ENCODE measurements at regions not wholly inside any gene's neighbourhood (a gene's known extent, or its start where the extent isn't known, plus 50 kb on each side); places are given as distances from the start of the nearest gene placed in this dataset.

DNA sequence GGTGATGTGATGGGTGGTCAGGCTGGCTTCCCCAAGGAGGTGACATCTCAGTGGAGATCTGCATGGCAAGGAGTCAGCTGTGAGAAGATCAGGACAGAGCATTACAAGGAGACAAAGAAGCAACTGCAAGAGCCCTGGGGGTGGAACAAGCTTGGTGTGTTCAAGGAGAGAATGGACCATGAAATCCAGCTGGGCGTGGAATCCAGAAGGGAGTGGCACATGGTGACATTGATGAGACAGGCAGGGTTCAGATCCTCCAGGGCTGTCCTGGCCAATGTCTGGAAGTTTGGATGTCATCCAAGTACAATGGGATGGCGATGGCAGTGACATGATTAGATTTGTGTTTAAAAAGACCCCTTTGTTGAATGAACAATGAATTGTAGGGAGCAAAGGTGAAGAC lies 175.6 kb downstream of the MACROH2A1 start:
- H3K9me3 ChIP-seq (replicated peaks; ENCODE audit: insufficient read depth, low read length) = no peaks in the 10 kb centered on the region
- H3K4me2 ChIP-seq (ENCODE audit: low read depth, low read length) = no peak overlapping the region
- H3K27me3 ChIP-seq (replicated peaks; ENCODE audit: insufficient read depth, low read length) = no peaks in the 10 kb centered on the region
- no peak overlapping the region for H3K4me3 ChIP-seq (ENCODE audit: low read length)
- no peak overlapping the region for H2AFZ ChIP-seq (ENCODE audit: low read length)
- H3K4me1 ChIP-seq (ENCODE audit: low read length) = no peaks in the 10 kb centered on the region
- H3K9ac ChIP-seq (ENCODE audit: low read length) = no peak overlapping the region
- TF ChIP-seq EZH2phosphoT487 (IDR thresholded peaks at IDR 0.05; ENCODE audit: low read length) = no peak
- TF ChIP-seq EZH2 (optimal IDR thresholded peaks at IDR 0.05; ENCODE audit: low read depth, low read length) = no peak
- TF ChIP-seq CTCF (IDR thresholded peaks at IDR 0.05; ENCODE audit: low read length) = no peak
- no peak overlapping the region for H3K27ac ChIP-seq (ENCODE audit: low read length)
- H3K36me3 ChIP-seq (replicated peaks; ENCODE audit: insufficient read depth, low read length) = no peaks in the 10 kb centered on the region
- H3K79me2 ChIP-seq (ENCODE audit: low read length) = no peaks in the 10 kb centered on the region
- H3K9me2 ChIP-seq (replicated peaks; ENCODE audit: insufficient read depth, low read length) = no peaks in the 10 kb centered on the region
- no peak for DNase-seq
- no peaks in the 10 kb centered on the region for H3F3A ChIP-seq (ENCODE audit: insufficient read depth, low read length)
- no peaks in the 10 kb centered on the region for H4K20me1 ChIP-seq (ENCODE audit: insufficient read depth, low read length)

DNA sequence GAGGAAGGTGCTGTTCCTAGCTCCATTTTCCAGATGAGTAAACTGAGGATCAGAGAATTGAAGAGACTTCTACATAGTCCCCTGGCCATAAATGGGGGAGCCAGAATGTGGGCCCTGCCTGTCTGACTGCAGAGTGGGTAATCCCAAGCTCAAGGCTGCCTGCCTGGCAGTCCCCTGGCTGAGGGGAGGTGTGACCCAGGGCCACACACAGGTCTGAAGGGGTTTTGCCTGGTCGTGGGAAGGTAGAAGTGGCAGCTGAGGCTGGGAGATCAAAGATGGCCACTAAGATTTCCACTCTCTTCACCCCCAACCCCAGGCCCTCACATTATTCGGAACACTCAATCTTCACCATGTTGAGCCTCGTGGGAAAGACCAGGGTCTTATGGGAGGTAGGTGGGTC lies 176.3 kb downstream of the MACROH2A1 start:
- Histone ChIP-seq H3K4me2 (ENCODE audit: low read depth, low read length) (no peak overlapping the region), H3K27ac (ENCODE audit: low read length) (no peak overlapping the region), H3K9me3 (replicated peaks; ENCODE audit: insufficient read depth, low read length) (no peaks in the 10 kb centered on the region), H3K9ac (ENCODE audit: low read length) (no peak overlapping the region), H4K20me1 (ENCODE audit: insufficient read depth, low read length) (no peaks in the 10 kb centered on the region), H3F3A (ENCODE audit: insufficient read depth, low read length) (no peaks in the 10 kb centered on the region), H3K4me3 (ENCODE audit: low read length) (no peak overlapping the region), H2AFZ (ENCODE audit: low read length) (no peak overlapping the region), H3K36me3 (replicated peaks; ENCODE audit: insufficient read depth, low read length) (no peaks in the 10 kb centered on the region), H3K79me2 (ENCODE audit: low read length) (no peaks in the 10 kb centered on the region), H3K27me3 (replicated peaks; ENCODE audit: insufficient read depth, low read length) (no peaks in the 10 kb centered on the region), H3K9me2 (replicated peaks; ENCODE audit: insufficient read depth, low read length) (no peaks in the 10 kb centered on the region), H3K4me1 (ENCODE audit: low read length) (no peaks in the 10 kb centered on the region)
- TF ChIP-seq EZH2 (optimal IDR thresholded peaks at IDR 0.05; ENCODE audit: low read depth, low read length) = no peak
- TF ChIP-seq EZH2phosphoT487 (IDR thresholded peaks at IDR 0.05; ENCODE audit: low read length) = no peak
- no peak for TF ChIP-seq CTCF (IDR thresholded peaks at IDR 0.05; ENCODE audit: low read length)
- no peak for DNase-seq

DNA sequence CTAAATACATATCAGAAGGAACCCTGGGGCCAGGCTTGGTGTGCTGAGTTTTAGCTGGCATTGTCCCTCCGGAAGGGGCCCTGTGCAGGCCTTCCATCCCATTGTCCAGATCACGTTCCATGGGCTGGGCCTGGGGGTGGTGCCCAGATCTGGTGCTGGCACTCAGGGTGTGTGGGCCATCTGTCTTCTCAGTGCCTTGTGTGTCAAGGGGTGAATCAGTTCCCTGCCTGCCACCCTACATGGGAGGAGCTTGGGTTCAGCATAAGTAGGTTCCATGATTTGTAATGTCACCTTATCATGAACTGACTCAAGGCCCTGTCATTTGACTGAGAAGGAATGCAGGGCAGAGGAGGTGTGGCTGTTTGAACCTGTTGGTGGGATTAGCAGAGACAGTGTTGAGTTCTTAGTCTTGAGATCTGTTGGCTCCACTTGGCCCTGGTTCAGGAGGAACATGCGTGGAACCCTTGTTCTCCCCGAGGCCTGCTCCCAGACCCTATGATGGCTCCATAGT lies 176.8 kb downstream of the MACROH2A1 start:
- Histone ChIP-seq H4K20me1 (ENCODE audit: insufficient read depth, low read length) (no peaks in the 10 kb centered on the region), H3F3A (ENCODE audit: insufficient read depth, low read length) (no peaks in the 10 kb centered on the region), H3K27me3 (replicated peaks; ENCODE audit: insufficient read depth, low read length) (no peaks in the 10 kb centered on the region), H3K9me2 (replicated peaks; ENCODE audit: insufficient read depth, low read length) (no peaks in the 10 kb centered on the region), H3K36me3 (replicated peaks; ENCODE audit: insufficient read depth, low read length) (no peaks in the 10 kb centered on the region), H3K4me2 (ENCODE audit: low read depth, low read length) (no peak overlapping the region), H3K27ac (ENCODE audit: low read length) (no peak overlapping the region), H3K9ac (ENCODE audit: low read length) (no peak overlapping the region), H3K4me3 (ENCODE audit: low read length) (no peak overlapping the region), H3K9me3 (replicated peaks; ENCODE audit: insufficient read depth, low read length) (no peaks in the 10 kb centered on the region), H3K4me1 (ENCODE audit: low read length) (no peaks in the 10 kb centered on the region), H2AFZ (ENCODE audit: low read length) (no peak overlapping the region), H3K79me2 (ENCODE audit: low read length) (no peaks in the 10 kb centered on the region)
- TF ChIP-seq EZH2 (optimal IDR thresholded peaks at IDR 0.05; ENCODE audit: low read depth, low read length) = no peak
- TF ChIP-seq CTCF (IDR thresholded peaks at IDR 0.05; ENCODE audit: low read length) = no peak
- TF ChIP-seq EZH2phosphoT487 (IDR thresholded peaks at IDR 0.05; ENCODE audit: low read length) = no peak
- DNase-seq = no peak
